GM04504 (cell line): ENCODE measurements at regions not wholly inside any gene's neighbourhood (a gene's known extent, or its start where the extent isn't known, plus 50 kb on each side); places are given as distances from the start of the nearest gene placed in this dataset.

Experiments
- DNase-seq: peaks from one replicate; pipeline ENCODE4 v3.0.0-alpha.2; 2012; ENCODE audit warnings: low read depth

DNA sequence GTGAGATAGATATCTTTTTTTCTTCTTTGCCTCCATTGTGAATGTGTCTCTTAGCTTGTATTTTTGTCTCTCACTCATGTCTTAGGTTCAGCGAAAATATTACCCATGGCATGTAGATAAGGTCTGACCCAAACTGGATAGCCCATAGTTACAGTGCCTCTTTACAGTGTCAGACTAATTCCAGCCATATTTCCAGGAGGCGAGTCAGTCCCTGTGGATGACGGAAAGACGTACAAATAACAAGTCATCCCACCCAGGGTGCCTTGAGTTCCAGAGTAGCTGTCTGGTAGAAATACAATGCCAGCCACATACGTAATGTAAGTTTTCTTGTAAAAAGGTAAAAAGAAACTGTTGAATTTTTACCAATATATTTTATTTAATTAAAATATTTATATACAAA, 157.3 kb downstream of the ZNF281 start:
- no peak for DNase-seq

DNA sequence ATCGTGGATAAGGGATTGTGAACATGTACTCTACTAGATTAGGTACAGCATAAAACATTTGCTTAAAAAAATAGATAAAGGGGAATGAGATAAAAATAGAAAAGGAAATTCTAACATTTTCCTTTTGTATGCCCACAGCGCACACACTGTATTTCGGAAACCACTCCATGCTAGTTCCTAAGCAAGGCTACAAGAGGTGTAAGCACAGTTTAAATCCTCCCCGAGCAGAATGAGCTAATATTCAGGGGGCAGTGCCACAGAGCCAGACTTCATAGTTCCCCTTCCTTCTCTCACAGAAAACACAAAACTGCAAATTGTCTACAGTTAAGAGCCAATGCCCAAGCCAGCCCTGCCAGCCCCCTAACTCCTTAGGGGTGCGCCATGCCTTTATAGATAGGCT, 159.4 kb downstream of the ZNF281 start:
- DNase-seq, result no peak

DNA sequence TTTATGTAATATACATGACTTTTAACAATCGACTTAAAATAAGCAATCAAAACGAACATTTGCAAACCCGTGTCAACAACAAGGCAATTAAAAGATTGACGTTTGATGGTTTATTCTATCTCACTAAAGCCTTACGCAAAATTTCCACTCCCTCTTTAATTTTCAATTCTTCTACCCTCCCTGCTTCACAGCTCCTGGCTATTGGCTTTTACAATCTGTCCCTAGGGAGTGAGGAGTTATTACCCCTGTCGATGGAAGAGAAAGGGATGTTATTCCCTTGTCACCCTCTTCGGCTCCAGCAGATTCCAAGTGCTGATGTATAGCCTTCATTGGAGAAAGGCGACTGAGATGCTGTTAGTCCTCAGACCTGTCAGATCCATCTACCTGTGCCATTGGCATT, 161.3 kb downstream of the ZNF281 start:
- DNase-seq, result no peak

DNA sequence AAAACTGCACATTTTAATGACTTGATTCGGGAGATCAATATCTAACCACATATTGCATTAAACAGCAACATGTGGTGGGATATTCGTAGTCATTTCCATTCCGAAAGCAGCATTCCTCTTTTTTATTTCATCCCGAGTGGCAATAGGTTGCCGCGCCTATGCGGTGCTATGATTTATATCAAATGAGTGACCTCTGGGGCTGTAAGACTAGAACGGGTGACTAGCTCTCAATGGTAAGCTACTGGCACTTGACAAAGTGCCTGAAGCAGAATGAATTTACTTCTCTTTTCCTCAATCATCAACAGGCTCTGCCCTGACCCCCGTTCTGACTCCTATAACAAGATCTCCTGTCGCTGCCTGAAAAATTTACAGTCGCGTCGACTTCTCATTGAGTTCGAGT, 162.3 kb downstream of the ZNF281 start:
- DNase-seq, result no peak

DNA sequence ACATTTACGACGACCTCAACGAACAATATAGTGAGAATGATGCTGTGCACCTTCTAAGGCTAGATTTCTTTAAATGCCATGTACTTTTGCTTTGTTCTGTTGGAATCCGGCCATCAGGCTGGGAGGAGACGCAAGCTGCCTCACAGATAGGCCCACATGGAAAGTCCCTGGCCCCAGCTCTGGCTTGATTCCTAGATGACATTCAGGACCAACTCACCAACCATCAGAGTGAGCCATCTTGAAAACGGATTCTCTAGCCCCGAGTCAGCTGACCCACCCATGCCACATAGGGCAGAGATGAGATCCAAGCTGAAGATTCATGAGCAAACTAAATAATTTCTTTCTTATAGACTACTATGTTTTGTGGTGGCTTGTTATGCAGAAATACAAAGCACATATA, 164.4 kb downstream of the ZNF281 start:
- no peak for DNase-seq

DNA sequence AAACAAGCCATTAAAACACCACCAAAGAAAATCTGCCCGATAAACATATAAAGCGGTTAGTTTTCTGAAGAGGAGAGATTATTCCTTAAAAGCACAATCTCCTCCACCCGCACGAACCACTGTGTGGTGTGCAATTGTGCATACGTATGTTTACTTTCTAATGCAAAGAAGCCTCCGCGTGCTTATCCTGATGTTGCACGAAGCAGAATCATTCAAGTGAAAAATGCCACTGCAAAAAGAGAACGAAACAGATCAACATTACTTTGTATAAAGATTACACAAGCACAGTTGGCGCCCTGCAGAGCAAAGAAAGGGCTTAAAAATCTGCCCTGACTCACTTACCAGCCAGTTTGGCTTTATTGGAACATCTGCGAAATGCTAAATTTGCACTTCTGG, 166.8 kb downstream of the ZNF281 start:
- DNase-seq, result no peak

DNA sequence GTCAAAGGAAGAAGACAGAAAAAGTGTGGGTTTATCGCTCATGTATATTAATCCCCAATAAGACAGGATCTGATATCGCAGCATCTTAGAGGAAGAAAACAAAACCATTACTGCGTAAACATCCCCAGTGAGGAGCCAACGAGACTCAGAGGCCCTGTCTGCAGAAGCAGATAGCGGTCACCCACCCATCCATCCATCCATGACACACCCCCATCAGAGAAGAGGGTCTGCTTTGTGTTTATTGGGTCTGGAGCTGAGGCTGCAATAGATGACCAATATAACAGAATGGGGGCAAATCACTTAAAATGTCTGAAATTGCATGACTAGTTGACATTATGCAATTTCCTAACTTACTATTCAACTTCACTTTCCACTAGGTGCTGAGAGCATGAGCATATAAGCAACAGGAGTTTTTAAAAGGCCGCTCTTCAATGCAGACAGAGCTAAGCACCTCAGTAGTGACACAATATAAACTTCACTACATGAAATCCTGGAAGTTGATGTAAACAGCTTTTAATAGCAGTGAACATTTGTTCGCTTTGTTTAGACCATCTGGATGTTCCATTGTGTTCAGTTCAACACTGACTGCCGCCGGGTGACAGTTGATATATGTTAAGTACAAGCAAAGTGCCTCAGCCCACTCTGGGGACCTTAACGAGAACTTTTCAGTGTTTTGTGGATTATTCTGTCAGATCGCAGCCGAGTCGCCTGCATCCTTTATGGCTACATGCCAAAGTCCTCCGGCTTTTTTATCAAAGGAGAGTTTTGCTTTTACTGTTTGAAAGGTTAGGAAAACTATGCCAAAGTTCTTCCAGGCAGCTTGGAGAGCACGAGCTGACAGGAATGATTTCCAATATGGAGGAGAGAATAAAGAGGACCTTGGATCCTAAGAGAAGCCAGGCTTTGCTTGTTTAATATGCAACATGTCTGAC, 167.5 kb downstream of the ZNF281 start:
- no peak for DNase-seq

DNA sequence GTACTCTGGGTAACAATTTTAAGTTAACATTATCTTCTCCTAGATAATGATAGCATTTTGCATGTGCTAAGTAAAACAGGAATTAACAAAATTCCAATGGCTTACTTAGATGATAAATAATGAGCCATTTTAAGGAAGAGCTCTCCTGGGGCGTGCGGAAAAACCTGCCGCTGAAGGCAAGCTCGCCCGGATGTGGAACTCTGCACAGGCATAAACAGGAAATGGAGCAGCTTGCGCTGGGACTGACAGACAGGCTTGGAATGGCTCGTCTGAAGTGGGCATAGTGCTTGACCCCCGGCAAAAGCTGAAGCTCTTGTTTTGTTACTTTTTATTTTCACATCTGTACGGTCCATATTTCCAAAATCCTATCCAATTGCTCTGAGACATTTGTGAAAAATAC, 169.2 kb downstream of the ZNF281 start:
- no peak for DNase-seq

DNA sequence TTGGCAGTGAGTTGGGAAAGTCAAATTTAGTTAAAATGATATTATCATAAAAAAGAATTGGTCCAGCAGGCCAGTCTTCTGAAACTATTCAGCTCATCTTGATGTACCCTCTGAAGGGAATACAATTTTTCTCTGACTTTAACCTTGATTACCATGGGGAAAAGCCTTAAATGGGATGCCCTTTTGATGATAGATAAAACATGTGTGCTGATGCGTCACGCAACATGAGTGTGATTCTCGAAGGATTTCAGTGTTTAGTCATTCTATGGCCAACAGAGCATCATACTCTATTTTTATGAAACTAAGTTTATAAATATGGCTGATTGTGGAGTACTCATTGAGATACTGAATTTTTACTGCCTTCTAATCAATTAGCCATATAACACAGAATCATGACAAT, 171.5 kb downstream of the ZNF281 start:
- DNase-seq, result no peak

DNA sequence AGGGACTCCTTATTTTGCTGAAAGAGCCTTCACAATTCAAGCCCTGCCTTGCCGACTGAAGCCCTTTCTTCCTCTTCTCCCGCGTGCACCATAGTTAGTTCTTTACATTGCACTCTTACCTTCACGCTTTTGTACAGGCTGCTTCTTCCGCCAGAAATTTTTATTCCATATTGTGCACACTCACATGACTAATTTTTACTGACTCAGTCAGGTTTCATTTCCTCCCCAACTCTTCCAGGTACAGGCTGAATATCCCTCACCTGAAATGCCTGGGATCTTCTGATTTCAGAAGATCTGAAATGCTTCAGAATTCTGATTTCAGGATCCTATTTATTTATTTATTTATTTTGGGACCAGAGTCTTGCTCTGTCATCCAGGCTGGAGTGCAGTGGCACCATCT, 172.8 kb downstream of the ZNF281 start:
- DNase-seq, result no peak

DNA sequence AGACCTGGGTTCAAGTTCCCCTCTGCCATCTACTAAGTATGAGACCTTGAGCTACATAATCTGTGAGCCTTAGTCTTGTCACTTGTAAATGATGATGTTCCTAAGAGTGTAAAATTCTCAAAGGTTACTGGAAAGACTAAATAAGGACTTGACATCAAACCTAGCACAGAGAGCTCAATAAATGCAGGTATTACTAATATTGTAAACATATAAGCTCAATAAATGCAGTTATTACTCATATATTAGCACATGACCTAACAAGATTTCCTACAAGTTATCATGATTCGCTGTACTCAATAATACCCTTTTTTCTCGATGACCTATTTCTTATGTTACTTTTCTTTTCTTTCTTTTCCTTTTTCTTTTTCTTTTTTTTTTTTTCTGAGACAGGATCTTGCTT, 174.9 kb downstream of the ZNF281 start:
- no peak for DNase-seq

DNA sequence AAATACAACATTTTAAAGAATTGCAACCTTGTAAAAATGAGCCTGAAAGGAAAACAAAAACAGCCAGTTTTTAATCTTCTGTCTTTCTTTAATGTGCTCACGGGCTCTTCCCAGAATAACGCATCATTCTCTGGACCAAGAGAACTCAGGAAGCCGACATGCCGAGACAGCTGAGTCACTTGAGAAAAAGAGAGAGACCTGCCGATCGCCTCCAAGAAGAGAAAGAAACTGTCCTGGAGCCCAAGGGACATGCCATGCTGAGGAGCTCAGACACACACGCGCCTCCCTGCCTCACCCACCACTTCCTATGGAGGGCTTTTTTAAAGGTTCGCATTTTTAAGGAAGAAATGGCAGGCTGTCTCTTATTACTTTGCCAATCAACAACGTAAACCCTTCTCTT, 176.4 kb downstream of the ZNF281 start:
- DNase-seq, result no peak

DNA sequence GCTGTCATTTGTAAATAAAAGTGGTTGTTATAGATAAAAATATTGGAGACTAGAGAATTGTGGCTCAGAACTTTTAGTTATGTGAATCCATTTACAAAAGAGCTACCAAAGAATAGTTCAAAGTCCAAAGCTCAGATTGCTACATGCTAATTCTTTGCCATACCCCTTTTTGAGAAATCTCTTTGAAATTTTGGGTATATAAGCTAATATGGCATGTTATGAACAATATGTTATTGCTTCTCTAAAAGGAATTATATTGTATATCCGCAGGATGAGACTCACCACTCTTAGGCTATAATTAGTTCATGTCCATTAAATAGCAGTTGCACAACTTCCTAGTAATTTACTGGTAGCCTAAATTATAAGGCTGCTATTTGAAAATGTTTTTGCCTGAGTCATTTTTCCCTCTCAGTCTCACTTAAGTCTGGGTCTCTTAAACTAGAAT, 178.0 kb downstream of the ZNF281 start:
- no peak for DNase-seq

DNA sequence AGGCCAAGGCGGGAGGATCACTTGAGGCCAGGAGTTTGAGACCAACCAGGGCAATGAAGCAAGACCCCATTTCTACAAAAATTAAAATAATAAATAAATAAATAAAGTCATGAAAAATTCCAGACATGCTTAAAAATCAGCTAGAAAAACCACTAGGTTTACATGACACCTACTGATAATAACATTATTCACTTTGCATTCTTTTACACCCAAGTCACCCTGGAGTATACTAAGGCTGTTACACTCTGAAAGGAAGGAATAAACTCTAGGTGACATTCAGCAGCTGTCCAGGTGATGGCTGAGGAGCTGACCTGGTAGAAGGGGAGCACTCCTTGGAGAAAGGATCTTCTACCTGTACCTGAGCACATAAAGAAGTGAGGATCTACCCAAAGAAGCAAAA, 179.2 kb downstream of the ZNF281 start:
- DNase-seq, result no peak

DNA sequence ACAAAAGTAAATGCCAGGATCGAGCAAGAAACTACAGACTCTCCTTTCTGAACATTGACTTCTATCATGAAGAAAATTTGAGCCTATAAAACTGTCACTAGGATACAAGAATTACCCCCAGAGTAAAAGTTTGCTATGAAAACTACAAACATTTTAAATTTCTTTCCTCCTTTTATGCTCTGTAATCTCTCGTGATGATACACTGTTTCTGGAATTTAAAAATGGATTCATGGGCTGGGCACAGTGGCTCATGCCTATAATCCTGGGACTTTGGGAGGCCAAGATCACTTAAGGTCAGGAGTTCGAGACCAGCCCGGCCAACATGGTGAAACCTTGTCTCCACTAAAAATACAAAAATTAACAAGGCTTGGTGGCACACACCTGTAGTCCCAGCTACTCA, 181.3 kb downstream of the ZNF281 start:
- DNase-seq, result no peak

DNA sequence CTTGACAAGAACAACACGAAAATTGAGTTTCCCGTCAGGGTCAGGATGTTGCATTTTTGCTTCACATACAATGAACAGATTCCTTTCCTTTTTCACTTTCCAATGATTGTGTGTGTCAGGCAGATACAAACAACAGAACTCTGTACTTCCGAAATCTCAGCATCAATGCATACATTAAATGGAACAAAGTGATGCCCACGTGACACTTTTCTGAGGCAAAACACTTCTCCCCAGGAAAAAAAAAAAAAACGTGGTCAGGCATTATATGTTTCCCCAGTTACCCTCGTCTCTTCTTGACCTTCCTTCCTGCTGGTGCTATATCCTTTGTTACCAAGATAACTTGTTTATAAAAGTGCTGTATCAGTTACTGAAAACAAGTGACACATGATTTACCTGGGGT, 181.8 kb downstream of the ZNF281 start:
- DNase-seq, result no peak
